K562 (cell line): ENCODE measurements at regions not wholly inside any gene's neighbourhood (a gene's known extent, or its start where the extent isn't known, plus 50 kb on each side); places are given as distances from the start of the nearest gene placed in this dataset.

Experiments
- ATAC-seq: fragments of 200-7000 bp; cut with Tn5 transposase; 3 replicates; pipeline ENCODE4 v1.9.1; 2020; ENCODE audit warnings: moderate library complexity
- BruUV-seq: library from RNA; stranded (reverse); fragments of 400-500 nt; replicated peaks from 2 replicates; lab custom pipeline; 2021; lab: Mats Ljungman, UMichigan
- CTCF ChIA-PET: fragments of 300-600 bp; formaldehyde crosslinking; extraction: SDS; loops from one replicate; lab custom pipeline; 2021; ENCODE audit warnings: low intra/inter-chr PET ratio; lab: Yijun Ruan, JAX
- POLR2A ChIA-PET: fragments of 300-600, 350-650 bp; sonication (Branson Sonifier 250); formaldehyde crosslinking; extraction: SDS; loops from one replicate; lab custom pipeline; 2021; ENCODE audit warnings: antibody characterized with exemption, inconsistent platforms; lab: Yijun Ruan, JAX
- DNase-seq, 4 experiments: peaks; one replicate each; pipeline versions ENCODE4 v3.0.0 to v3.0.0-alpha.2; 2011 to 2018; ENCODE audit warnings: low spot score in 3 of 4, mixed read lengths in 3 of 4; ENCODE audit errors: extremely low read depth in 1 of 4
- FAIRE-seq: peaks from 2 replicates; lab custom pipeline; 2011; peaks lifted over from hg19 to GRCh38; lab: Jason Lieb, UNC
- H2AFZ ChIP-seq: 2 replicates; pipeline ENCODE4 v1.6.0; 2011; ENCODE audit warnings: low read depth, low read length, control low read depth, inconsistent platforms
- H3K27ac ChIP-seq: fragments of 200-600 bp; 3 replicates; pipeline ENCODE4 v1.8.0; 2011; ENCODE audit warnings: low read depth, mild to moderate bottlenecking, control low read depth, inconsistent platforms, low read length, moderate library complexity, mixed read lengths; ENCODE audit errors: extremely low read depth
- H3K27me3 ChIP-seq, 2 experiments: fragments of 300-600 bp in 1 of 2; 2 replicates in 1 of 2; 3 replicates in 1 of 2; pipeline versions ENCODE4 v1.6.0 to v1.8.0; 2011; ENCODE audit warnings: inconsistent platforms in 2 of 2, low read length in 2 of 2, mild to moderate bottlenecking in 1 of 2, mixed read lengths in 1 of 2, moderate library complexity in 1 of 2; ENCODE audit not compliant: control insufficient read depth in 2 of 2, insufficient read depth in 2 of 2
- H3K36me3 ChIP-seq: fragments of 300-600 bp; 3 replicates; pipeline ENCODE4 v1.8.0; 2011; ENCODE audit warnings: mild to moderate bottlenecking, low read length, inconsistent platforms; ENCODE audit not compliant: control insufficient read depth, insufficient read depth
- H3K4me1 ChIP-seq, 2 experiments: fragments of 200-600 bp in 1 of 2; replicated peaks in 1 of 2; 2 replicates in 1 of 2; 3 replicates in 1 of 2; pipeline versions ENCODE4 v1.5.1 to v1.8.0; 2011; ENCODE audit warnings: inconsistent platforms in 2 of 2, low read length in 2 of 2, mild to moderate bottlenecking in 1 of 2, mixed read lengths in 1 of 2, moderate library complexity in 1 of 2; ENCODE audit not compliant: control insufficient read depth in 2 of 2, insufficient read depth in 2 of 2
- H3K4me2 ChIP-seq: 2 replicates; pipeline ENCODE4 v1.6.1; 2011; ENCODE audit warnings: low read length, control low read depth, inconsistent platforms, mixed read lengths; ENCODE audit not compliant: insufficient read depth
- H3K4me3 ChIP-seq: fragments of 200-600 bp; sonication (generic), shearing (Covaris generic); 2 replicates; pipeline ENCODE4 v1.5.1; 2016; ENCODE audit warnings: control low read depth, inconsistent platforms
- H3K79me2 ChIP-seq: fragments of 200-600 bp; 3 replicates; pipeline ENCODE4 v1.8.0; 2011; ENCODE audit warnings: low read length, inconsistent platforms; ENCODE audit not compliant: control insufficient read depth, insufficient read depth
- H3K9ac ChIP-seq, 2 experiments: 2 replicates each; pipeline versions ENCODE4 v1.6.0 to v1.6.1; 2011; ENCODE audit warnings: low read depth in 2 of 2, low read length in 2 of 2, control low read depth in 1 of 2, inconsistent platforms in 1 of 2, mild to moderate bottlenecking in 1 of 2, mixed read lengths in 1 of 2; ENCODE audit not compliant: insufficient read depth in 1 of 2
- H3K9me1 ChIP-seq: one replicate; pipeline ENCODE4 v1.6.0; 2011; ENCODE audit warnings: inconsistent platforms, mild to moderate bottlenecking, low read length, moderate library complexity; ENCODE audit not compliant: control insufficient read depth, insufficient read depth
- H3K9me3 ChIP-seq: replicated peaks from 2 replicates; pipeline ENCODE4 v1.5.1; 2011; ENCODE audit warnings: low read depth, low read length, inconsistent platforms; ENCODE audit not compliant: control insufficient read depth, insufficient read depth
- H4K20me1 ChIP-seq: replicated peaks from 2 replicates; pipeline ENCODE4 v1.6.1; 2011; ENCODE audit warnings: low read length, inconsistent platforms, mixed read lengths; ENCODE audit not compliant: control insufficient read depth, insufficient read depth
- BRF2 ChIP-seq: IDR thresholded peaks from 3 replicates; pipeline ENCODE4 v1.6.1; 2011; ENCODE audit warnings: borderline replicate concordance, mild to moderate bottlenecking; ENCODE audit not compliant: insufficient read length, insufficient read depth
- CHD2 ChIP-seq: IDR thresholded peaks from 2 replicates; pipeline ENCODE4 v1.6.1; 2011; ENCODE audit warnings: low read depth, low read length
- ESRRB ChIP-seq: fragments of 250-450 bp; sonication (Bioruptor Pico); IDR thresholded peaks from 2 replicates; pipeline ENCODE4 v1.5.0; 2020; ENCODE audit warnings: mild to moderate bottlenecking, moderate library complexity, borderline replicate concordance
- HDAC2 ChIP-seq: fragments of 450-650 bp; IDR thresholded peaks from 2 replicates; pipeline ENCODE4 v1.6.1; 2016; ENCODE audit warnings: mild to moderate bottlenecking
- HMBOX1 ChIP-seq: sonication (generic); IDR thresholded peaks from 2 replicates; pipeline ENCODE4 v1.6.1; 2016
- IRF1 ChIP-seq: sonication (generic); formaldehyde crosslinking; IDR thresholded peaks from 2 replicates; pipeline ENCODE4 v1.8.0; 2022; ENCODE audit warnings: missing genetic modification reagents, mild to moderate bottlenecking, borderline replicate concordance
- KDM4B ChIP-seq, 2 experiments: fragments of 450-650 bp in 1 of 2; sonication (generic) in 1 of 2; IDR thresholded peaks; 2 replicates each; pipeline ENCODE4 v1.6.1; 2016 to 2017; ENCODE audit warnings: borderline replicate concordance in 2 of 2, antibody characterized with exemption in 1 of 2, low read depth in 1 of 2, mild to moderate bottlenecking in 1 of 2
- MLX ChIP-seq, 2 experiments: fragments of 450-650 bp in 1 of 2; sonication (generic) in 1 of 2; formaldehyde crosslinking; conservative IDR thresholded peaks; 2 replicates each; pipeline versions ENCODE4 v1.4.0 to v1.8.1; 2020 to 2022; ENCODE audit warnings: mild to moderate bottlenecking in 1 of 2, missing genetic modification reagents in 1 of 2
- NCOA2 ChIP-seq, 2 experiments: fragments of 450-650 bp; IDR thresholded peaks; 2 replicates each; pipeline ENCODE4 v1.6.1; 2018; ENCODE audit warnings: mild to moderate bottlenecking in 2 of 2, moderate library complexity in 1 of 2; ENCODE audit not compliant: partially characterized antibody in 2 of 2
- PKNOX1 ChIP-seq: fragments of 450-650 bp; IDR thresholded peaks from 2 replicates; pipeline ENCODE4 v1.6.1; 2016
- RAD21 ChIP-seq, 2 experiments: fragments of 250-450 bp in 1 of 2; fragments of 450-650 bp in 1 of 2; sonication (Bioruptor Pico) in 1 of 2; formaldehyde crosslinking in 1 of 2; IDR thresholded peaks in 1 of 2; conservative IDR thresholded peaks in 1 of 2; 2 replicates each; pipeline versions ENCODE4 v1.4.0 to v1.8.0; 2020 to 2022; ENCODE audit warnings: mild to moderate bottlenecking in 2 of 2, moderate library complexity in 1 of 2
- RCOR1 ChIP-seq, 2 experiments: IDR thresholded peaks; 2 replicates each; pipeline ENCODE4 v1.6.1; 2012; ENCODE audit warnings: low read depth in 2 of 2, low read length in 2 of 2, borderline replicate concordance in 1 of 2, improper control_type of control experiment in 1 of 2
- SMARCE1 ChIP-seq: fragments of 450-650 bp; IDR thresholded peaks from 2 replicates; pipeline ENCODE4 v1.7.1; 2016; ENCODE audit warnings: mild to moderate bottlenecking
- ZBTB1 ChIP-seq: sonication (generic); formaldehyde crosslinking; IDR thresholded peaks from 2 replicates; pipeline ENCODE4 v1.8.1; 2023; ENCODE audit warnings: missing genetic modification reagents, low read depth, mild to moderate bottlenecking, borderline replicate concordance
- ZBTB7A ChIP-seq: IDR thresholded peaks from 2 replicates; pipeline ENCODE4 v1.6.1; 2011; ENCODE audit warnings: low read depth, mild to moderate bottlenecking, low read length, moderate library complexity, borderline replicate concordance; ENCODE audit not compliant: control insufficient read depth
- ZNF41 ChIP-seq: fragments of 250-450 bp; sonication (Bioruptor Pico); conservative IDR thresholded peaks from 2 replicates; pipeline ENCODE4 v1.4.0; 2020; ENCODE audit warnings: mild to moderate bottlenecking
- WGBS: fragments of 100-300 bp; shearing (Covaris generic); methylation state at CpG from one replicate; pipeline ENCODE4 v1.1.6; 2016; ENCODE audit warnings: low coverage, mixed read lengths; ENCODE audit not compliant: insufficient coverage; ENCODE audit errors: missing lambda C conversion rate; 5-methylcytosine and 5-hydroxymethylcytosine counted together
- in situ Hi-C: fragments of 300-500 bp; cut with MboI; formaldehyde crosslinking; loops from 4 replicates; pipeline ENCODE4 v1.15.0; 2018; ENCODE audit warnings: inconsistent platforms, mixed read lengths
- intact Hi-C: fragments of 100-400 bp; cut with micrococcal nuclease; formaldehyde crosslinking; loops from 2 replicates; pipeline ENCODE4 v1.14.2; 2022

GRCh38 chr18:57970356-57971095 is 73.5 kb upstream of the NEDD4L start:
- Histone ChIP-seq H3K4me2 (no peak overlapping the region), H3K36me3 (no peaks in the 10 kb centered on the region), H3K9me1 (no peaks in the 10 kb centered on the region), H3K9me3 (no peaks in the 10 kb centered on the region), H4K20me1 (no peaks in the 10 kb centered on the region), H3K9ac (no peak overlapping the region), H3K27me3 (no peaks in the 10 kb centered on the region), H3K4me1 (no peaks in the 10 kb centered on the region; a peak in 1 of 5 replicates), H2AFZ (peak overlapping the region; percentile 60), H3K79me2 (no peaks in the 10 kb centered on the region), H3K27ac (no peak overlapping the region), H3K4me3 (no peak overlapping the region)
- in situ Hi-C loops (no loop called here), intact Hi-C loops (loop anchor here (5.0 kb wide), 2 partner anchors 72 to 152 kb away; partner anchors contain the start of gene NEDD4L)
- WGBS = 49% methylated on average over 11 of the region's 12 CpGs
- no TSS peak for BruUV-seq
- POLR2A ChIA-PET = interaction anchor here (0.6 to 1.1 kb wide), 2 partner anchors 11 to 592 kb away, joined by 3 read pairs; no protein-coding TSS in a partner anchor
- DNase-seq = peak; percentile 13 to 30 (median 18)
- CTCF ChIA-PET = no interaction called here
- ATAC-seq = peak; percentile 85
- peak; percentile 75 for FAIRE-seq
- TF ChIP-seq RAD21 (CRISPR knock-in tag; conservative IDR thresholded peaks at IDR 0.05 in 1 of 2, IDR thresholded peaks at IDR 0.05 in 1 of 2) = peak; percentile 33 to 56; a peak in 2 of 4 replicates
- TF ChIP-seq KDM4B (IDR thresholded peaks at IDR 0.05; ENCODE audit: borderline replicate concordance in 2 of 2, low read depth in 1 of 2) = no peak
- TF ChIP-seq BRF2 = no peak
- no peak for TF ChIP-seq NCOA2 (IDR thresholded peaks at IDR 0.05; ENCODE audit: partially characterized antibody in 2 of 2)
- no peak for TF ChIP-seq HDAC2
- no peak for TF ChIP-seq IRF1 (CRISPR knock-in tag)
- TF ChIP-seq ZBTB7A = no peak
- no peak for TF ChIP-seq ZNF41 (CRISPR knock-in tag)
- no peak for TF ChIP-seq RCOR1 (IDR thresholded peaks at IDR 0.05; ENCODE audit: borderline replicate concordance in 1 of 2, low read depth in 2 of 2, low read length in 2 of 2)
- TF ChIP-seq SMARCE1 = no peak
- TF ChIP-seq ESRRB = no peak
- TF ChIP-seq ZBTB1 = no peak
- TF ChIP-seq HMBOX1 = no peak
- no peak for TF ChIP-seq PKNOX1
- TF ChIP-seq MLX (CRISPR knock-in tag; conservative IDR thresholded peaks at IDR 0.05) = no peak
- no peak for TF ChIP-seq CHD2
